ENCODE measurements at regions not wholly inside any gene's neighbourhood (a gene's known extent, or its start where the extent isn't known, plus 50 kb on each side); places are given as distances from the start of the nearest gene placed in this dataset.

DNA sequence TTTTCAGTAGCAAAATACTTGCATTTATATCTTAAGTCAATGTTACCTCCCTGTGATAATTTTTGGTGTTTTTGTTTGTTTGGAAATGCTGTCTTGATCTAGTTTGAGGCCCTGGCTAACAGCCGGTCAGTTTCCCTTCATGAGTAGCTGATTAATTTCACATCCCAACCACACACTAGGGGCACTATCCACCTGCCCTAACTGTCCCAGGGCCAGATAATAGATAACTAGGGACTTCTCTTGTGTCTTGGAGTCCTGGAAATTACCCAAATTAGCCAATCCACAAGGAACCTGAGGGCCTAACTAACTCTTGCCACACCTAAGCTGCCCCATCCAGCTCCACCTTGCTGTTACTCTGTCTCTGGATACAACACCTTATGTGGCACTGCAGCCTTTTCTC lies 399.9 kb downstream of the FOXG1 start:
- no TSS peak for BruUV-seq (replicated peaks)
- Histone ChIP-seq H3K36me3 (ENCODE audit: control insufficient read depth, insufficient read depth, low read length) (no peaks in the 10 kb centered on the region), H3K27me3 (ENCODE audit: control insufficient read depth in 2 of 2, insufficient read depth in 2 of 2, low read length in 2 of 2) (no peaks in the 10 kb centered on the region), H4K20me1 (replicated peaks; ENCODE audit: control insufficient read depth, insufficient read depth, low read length) (no peaks in the 10 kb centered on the region), H3K4me1 (replicated peaks in 1 of 2; ENCODE audit: control insufficient read depth in 2 of 2, insufficient read depth in 2 of 2, low read length in 2 of 2) (no peaks in the 10 kb centered on the region), H3K9ac (ENCODE audit: insufficient read depth in 1 of 2, low read depth in 2 of 2, low read length in 2 of 2) (no peak overlapping the region), H3K9me1 (ENCODE audit: control insufficient read depth, insufficient read depth, low read length) (no peaks in the 10 kb centered on the region), H2AFZ (ENCODE audit: low read depth, low read length) (no peak overlapping the region), H3K27ac (ENCODE audit: extremely low read depth, low read depth, low read length) (no peak overlapping the region), H3K4me3 (no peak overlapping the region), H3K79me2 (ENCODE audit: control insufficient read depth, insufficient read depth, low read length) (no peaks in the 10 kb centered on the region), H3K4me2 (ENCODE audit: insufficient read depth, low read length) (no peak overlapping the region), H3K9me3 (replicated peaks; ENCODE audit: control insufficient read depth, insufficient read depth, low read depth, low read length) (no peaks in the 10 kb centered on the region)
- intact Hi-C loops (cut with micrococcal nuclease) (no loop called here), in situ Hi-C loops (cut with MboI) (no loop called here)
- no peak for ATAC-seq
- DNase-seq (ENCODE audit: extremely low read depth in 1 of 4, low spot score in 3 of 4), result peak in 2 of 4 experiments; percentile 0 to 2
- ChIA-PET CTCF (ENCODE audit: low intra/inter-chr PET ratio) (no interaction called here), POLR2A (no interaction called here)
- no peak for FAIRE-seq
- 0% methylated on average over 1 of the region's 1 CpG for WGBS (ENCODE audit: insufficient coverage, low coverage, missing lambda C conversion rate)
- TF ChIP-seq CHD4 (IDR thresholded peaks at IDR 0.05; ENCODE audit: insufficient read depth, insufficient replicate concordance, low read depth, low read length, poor library complexity, severe bottlenecking) (no peak), ZNF511 (CRISPR knock-in tag; IDR thresholded peaks at IDR 0.05) (no peak), CBX5 (IDR thresholded peaks at IDR 0.05; ENCODE audit: borderline replicate concordance, low read depth) (no peak), DNMT1 (IDR thresholded peaks at IDR 0.05) (no peak), BRD9 (IDR thresholded peaks at IDR 0.05; ENCODE audit: low read depth, partially characterized antibody) (no peak), KHSRP (IDR thresholded peaks at IDR 0.05) (no peak), SNAPC5 (CRISPR knock-in tag; IDR thresholded peaks at IDR 0.05) (no peak), ZNF764 (CRISPR knock-in tag; IDR thresholded peaks at IDR 0.05; ENCODE audit: low read depth) (no peak), ZNF830 (CRISPR knock-in tag; IDR thresholded peaks at IDR 0.05) (no peak), CTCF (IDR thresholded peaks at IDR 0.05 in 2 of 3, conservative IDR thresholded peaks at IDR 0.05 in 1 of 3; ENCODE audit: insufficient read depth in 2 of 3, low read depth in 1 of 3, low read length in 3 of 3) (no peak), SPI1 (IDR thresholded peaks at IDR 0.05; ENCODE audit: borderline replicate concordance, low read depth, low read length) (no peak), MBD2 (IDR thresholded peaks at IDR 0.05; ENCODE audit: borderline replicate concordance, low read depth) (no peak)
- TF ChIP-seq, protein P1, sequence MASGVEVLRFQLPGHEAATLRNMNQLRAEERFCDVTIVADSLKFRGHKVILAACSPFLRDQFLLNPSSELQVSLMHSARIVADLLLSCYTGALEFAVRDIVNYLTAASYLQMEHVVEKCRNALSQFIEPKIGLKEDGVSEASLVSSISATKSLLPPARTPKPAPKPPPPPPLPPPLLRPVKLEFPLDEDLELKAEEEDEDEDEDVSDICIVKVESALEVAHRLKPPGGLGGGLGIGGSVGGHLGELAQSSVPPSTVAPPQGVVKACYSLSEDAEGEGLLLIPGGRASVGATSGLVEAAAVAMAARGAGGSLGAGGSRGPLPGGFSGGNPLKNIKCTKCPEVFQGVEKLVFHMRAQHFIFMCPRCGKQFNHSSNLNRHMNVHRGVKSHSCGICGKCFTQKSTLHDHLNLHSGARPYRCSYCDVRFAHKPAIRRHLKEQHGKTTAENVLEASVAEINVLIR (CRISPR knock-in tag; IDR thresholded peaks at IDR 0.05), result no peak
